Upper lobe of left lung (tissue), 4 donors: ENCODE measurements at regions not wholly inside any gene's neighbourhood (a gene's known extent, or its start where the extent isn't known, plus 50 kb on each side); places are given as distances from the start of the nearest gene placed in this dataset.

Experiments
- POLR2A ChIP-seq, 4 donors: fragments of 450-650 bp; IDR thresholded peaks; one replicate each; pipeline ENCODE4 v1.5.1; 2016 to 2017; ENCODE audit warnings: antibody characterized with exemption in 4 of 4, mild to moderate bottlenecking in 2 of 4
- POLR2AphosphoS5 ChIP-seq, 2 donors: sonication (generic); formaldehyde crosslinking; IDR thresholded peaks; one replicate each; pipeline ENCODE4 v1.5.1; 2017; ENCODE audit warnings: antibody characterized with exemption in 2 of 2
- TF ChIP-seq, protein P1 (sequence below), 6 experiments: fragments of 450-650 bp in 4 of 6; fragments of 200-600 bp in 2 of 6; sonication (generic) in 2 of 6; IDR thresholded peaks; one replicate each; pipeline ENCODE4 v1.5.1; 2016 to 2019; ENCODE audit warnings: antibody characterized with exemption in 6 of 6

DNA sequence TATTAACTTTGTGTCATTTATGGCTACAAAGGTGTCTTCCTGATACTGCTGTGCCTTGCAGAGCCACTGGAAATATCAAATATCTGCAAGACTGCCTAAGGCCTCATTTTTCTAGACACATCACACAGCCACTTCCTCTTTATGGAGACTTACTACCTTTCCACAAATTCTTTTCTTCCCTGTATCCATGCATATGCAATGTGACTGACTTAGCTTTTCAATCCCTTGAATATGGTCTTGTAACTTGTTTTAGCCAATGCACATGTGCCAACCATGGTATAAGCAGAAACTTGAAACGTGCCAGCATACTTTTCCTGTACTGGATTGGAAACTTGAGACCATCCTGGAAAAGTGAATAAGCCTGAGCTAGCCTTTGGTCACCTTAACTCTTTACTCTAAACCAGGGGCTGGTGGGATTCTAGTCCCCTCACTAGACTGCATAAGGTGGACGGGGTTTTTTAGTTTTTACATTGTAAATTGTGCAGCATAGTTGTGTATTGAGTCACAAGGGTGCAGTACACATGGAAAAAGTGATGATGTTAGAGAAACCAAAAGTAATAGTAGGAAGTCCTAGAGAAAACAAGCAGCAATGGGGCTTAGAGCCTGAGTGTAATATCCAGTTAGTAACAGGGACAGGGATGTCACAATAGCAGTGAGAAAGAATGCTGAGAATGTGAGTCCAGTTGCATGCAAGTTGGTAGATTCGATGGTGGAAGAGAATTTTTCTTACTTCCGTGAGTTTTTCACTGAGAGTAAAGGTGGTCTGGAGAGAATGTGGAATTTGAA is 879.5 kb downstream of the SORCS1 start:
- TF ChIP-seq, protein P1, sequence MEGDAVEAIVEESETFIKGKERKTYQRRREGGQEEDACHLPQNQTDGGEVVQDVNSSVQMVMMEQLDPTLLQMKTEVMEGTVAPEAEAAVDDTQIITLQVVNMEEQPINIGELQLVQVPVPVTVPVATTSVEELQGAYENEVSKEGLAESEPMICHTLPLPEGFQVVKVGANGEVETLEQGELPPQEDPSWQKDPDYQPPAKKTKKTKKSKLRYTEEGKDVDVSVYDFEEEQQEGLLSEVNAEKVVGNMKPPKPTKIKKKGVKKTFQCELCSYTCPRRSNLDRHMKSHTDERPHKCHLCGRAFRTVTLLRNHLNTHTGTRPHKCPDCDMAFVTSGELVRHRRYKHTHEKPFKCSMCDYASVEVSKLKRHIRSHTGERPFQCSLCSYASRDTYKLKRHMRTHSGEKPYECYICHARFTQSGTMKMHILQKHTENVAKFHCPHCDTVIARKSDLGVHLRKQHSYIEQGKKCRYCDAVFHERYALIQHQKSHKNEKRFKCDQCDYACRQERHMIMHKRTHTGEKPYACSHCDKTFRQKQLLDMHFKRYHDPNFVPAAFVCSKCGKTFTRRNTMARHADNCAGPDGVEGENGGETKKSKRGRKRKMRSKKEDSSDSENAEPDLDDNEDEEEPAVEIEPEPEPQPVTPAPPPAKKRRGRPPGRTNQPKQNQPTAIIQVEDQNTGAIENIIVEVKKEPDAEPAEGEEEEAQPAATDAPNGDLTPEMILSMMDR (IDR thresholded peaks at IDR 0.05) = no peak
- no peak for TF ChIP-seq POLR2A (IDR thresholded peaks at IDR 0.05)
- no peak for TF ChIP-seq POLR2AphosphoS5 (IDR thresholded peaks at IDR 0.05)
